ENCODE measurements at regions not wholly inside any gene's neighbourhood (a gene's known extent, or its start where the extent isn't known, plus 50 kb on each side); places are given as distances from the start of the nearest gene placed in this dataset.

DNA sequence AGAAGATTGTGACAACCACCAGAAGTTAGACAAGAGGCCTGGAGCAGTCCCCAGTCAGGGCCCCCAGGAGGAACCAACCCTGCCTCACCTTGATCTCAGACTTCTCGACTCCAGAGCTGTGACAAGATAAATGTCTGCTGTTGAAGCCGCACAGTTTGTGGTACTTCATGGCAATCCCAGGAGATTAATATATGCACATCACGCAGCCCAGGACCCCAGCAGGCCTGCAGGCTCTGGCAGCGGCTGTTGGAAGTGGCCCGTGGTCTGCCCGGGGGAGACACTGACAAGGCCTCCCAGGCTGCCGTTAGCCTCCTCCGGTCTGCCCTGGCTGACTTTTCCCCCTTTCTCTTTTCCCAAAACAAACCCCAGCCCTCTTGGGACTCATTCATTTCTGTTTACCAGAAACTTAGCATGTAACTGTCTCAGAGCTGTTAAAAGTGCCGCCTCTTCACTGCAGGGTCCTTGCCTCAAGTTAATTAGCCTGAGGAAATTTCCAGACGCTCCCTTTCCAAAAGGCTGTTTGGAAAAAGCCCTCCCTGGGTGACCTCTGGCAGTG lies 183.5 kb upstream of the LYSMD4 start:
- Histone ChIP-seq H3F3A (ENCODE audit: insufficient read depth, low read length, poor library complexity, severe bottlenecking) (no peaks in the 10 kb centered on the region), H3K36me3 (ENCODE audit: insufficient read depth, low read length) (no peaks in the 10 kb centered on the region), H3K9me2 (ENCODE audit: insufficient read depth, low read length) (no peaks in the 10 kb centered on the region), H3K79me2 (replicated peaks; ENCODE audit: insufficient read depth, low read length) (no peaks in the 10 kb centered on the region), H3K9ac (ENCODE audit: low read length) (no peak overlapping the region), H2AFZ (ENCODE audit: low read depth, low read length) (no peak overlapping the region), H3K27me3 (ENCODE audit: insufficient read depth, low read depth, low read length) (no peaks in the 10 kb centered on the region), H3K4me3 (ENCODE audit: low read length) (no peak overlapping the region), H3K9me3 (ENCODE audit: low read length) (no peaks in the 10 kb centered on the region), H4K20me1 (ENCODE audit: insufficient read depth) (no peaks in the 10 kb centered on the region), H3K4me2 (ENCODE audit: low read length) (no peak overlapping the region), H3K27ac (ENCODE audit: low read length) (no peak overlapping the region)
- TF ChIP-seq EZH2 (IDR thresholded peaks at IDR 0.05; ENCODE audit: borderline replicate concordance, insufficient read depth, low read length, poor library complexity, severe bottlenecking) (no peak), EP300 (conservative IDR thresholded peaks at IDR 0.05; ENCODE audit: poor library complexity, severe bottlenecking) (no peak), RAD21 (conservative IDR thresholded peaks at IDR 0.05) (no peak), MXI1 (conservative IDR thresholded peaks at IDR 0.05; ENCODE audit: poor library complexity, severe bottlenecking) (no peak), SMC3 (conservative IDR thresholded peaks at IDR 0.05; ENCODE audit: poor library complexity) (no peak), POLR2AphosphoS5 (IDR thresholded peaks at IDR 0.05) (no peak), TAF1 (IDR thresholded peaks at IDR 0.05; ENCODE audit: low read depth) (no peak)
- TF ChIP-seq, protein P1, sequence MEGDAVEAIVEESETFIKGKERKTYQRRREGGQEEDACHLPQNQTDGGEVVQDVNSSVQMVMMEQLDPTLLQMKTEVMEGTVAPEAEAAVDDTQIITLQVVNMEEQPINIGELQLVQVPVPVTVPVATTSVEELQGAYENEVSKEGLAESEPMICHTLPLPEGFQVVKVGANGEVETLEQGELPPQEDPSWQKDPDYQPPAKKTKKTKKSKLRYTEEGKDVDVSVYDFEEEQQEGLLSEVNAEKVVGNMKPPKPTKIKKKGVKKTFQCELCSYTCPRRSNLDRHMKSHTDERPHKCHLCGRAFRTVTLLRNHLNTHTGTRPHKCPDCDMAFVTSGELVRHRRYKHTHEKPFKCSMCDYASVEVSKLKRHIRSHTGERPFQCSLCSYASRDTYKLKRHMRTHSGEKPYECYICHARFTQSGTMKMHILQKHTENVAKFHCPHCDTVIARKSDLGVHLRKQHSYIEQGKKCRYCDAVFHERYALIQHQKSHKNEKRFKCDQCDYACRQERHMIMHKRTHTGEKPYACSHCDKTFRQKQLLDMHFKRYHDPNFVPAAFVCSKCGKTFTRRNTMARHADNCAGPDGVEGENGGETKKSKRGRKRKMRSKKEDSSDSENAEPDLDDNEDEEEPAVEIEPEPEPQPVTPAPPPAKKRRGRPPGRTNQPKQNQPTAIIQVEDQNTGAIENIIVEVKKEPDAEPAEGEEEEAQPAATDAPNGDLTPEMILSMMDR (IDR thresholded peaks at IDR 0.05; ENCODE audit: poor library complexity, severe bottlenecking), result no peak
- TF ChIP-seq, protein P2, sequence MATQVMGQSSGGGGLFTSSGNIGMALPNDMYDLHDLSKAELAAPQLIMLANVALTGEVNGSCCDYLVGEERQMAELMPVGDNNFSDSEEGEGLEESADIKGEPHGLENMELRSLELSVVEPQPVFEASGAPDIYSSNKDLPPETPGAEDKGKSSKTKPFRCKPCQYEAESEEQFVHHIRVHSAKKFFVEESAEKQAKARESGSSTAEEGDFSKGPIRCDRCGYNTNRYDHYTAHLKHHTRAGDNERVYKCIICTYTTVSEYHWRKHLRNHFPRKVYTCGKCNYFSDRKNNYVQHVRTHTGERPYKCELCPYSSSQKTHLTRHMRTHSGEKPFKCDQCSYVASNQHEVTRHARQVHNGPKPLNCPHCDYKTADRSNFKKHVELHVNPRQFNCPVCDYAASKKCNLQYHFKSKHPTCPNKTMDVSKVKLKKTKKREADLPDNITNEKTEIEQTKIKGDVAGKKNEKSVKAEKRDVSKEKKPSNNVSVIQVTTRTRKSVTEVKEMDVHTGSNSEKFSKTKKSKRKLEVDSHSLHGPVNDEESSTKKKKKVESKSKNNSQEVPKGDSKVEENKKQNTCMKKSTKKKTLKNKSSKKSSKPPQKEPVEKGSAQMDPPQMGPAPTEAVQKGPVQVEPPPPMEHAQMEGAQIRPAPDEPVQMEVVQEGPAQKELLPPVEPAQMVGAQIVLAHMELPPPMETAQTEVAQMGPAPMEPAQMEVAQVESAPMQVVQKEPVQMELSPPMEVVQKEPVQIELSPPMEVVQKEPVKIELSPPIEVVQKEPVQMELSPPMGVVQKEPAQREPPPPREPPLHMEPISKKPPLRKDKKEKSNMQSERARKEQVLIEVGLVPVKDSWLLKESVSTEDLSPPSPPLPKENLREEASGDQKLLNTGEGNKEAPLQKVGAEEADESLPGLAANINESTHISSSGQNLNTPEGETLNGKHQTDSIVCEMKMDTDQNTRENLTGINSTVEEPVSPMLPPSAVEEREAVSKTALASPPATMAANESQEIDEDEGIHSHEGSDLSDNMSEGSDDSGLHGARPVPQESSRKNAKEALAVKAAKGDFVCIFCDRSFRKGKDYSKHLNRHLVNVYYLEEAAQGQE (IDR thresholded peaks at IDR 0.05; ENCODE audit: borderline replicate concordance), result no peak

DNA sequence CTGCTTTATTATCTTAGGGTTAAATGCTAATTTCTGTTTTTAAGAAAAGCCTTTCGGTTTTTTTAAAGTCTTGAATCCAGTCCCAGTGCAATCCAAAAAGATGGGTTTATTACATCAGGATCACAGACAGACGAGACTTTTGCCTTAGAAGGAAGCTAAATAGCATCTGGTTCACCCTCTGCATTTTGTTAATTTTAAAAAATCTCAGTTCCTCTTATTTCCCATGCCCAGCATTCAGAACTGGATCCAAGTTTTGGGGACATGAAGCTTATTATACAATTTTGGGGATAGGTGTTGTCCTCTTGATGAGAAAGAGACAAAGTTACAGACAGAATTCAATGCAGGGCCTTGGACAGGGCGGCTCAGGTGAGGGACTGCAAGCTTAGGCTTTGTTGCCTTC lies 181.5 kb upstream of the LYSMD4 start:
- Histone ChIP-seq H3K9me2 (ENCODE audit: insufficient read depth, low read length) (no peaks in the 10 kb centered on the region), H3K4me3 (ENCODE audit: low read length) (no peak overlapping the region), H3K79me2 (replicated peaks; ENCODE audit: insufficient read depth, low read length) (no peaks in the 10 kb centered on the region), H3K27me3 (ENCODE audit: insufficient read depth, low read depth, low read length) (no peaks in the 10 kb centered on the region), H4K20me1 (ENCODE audit: insufficient read depth) (no peaks in the 10 kb centered on the region), H3F3A (ENCODE audit: insufficient read depth, low read length, poor library complexity, severe bottlenecking) (no peaks in the 10 kb centered on the region), H3K9me3 (ENCODE audit: low read length) (no peaks in the 10 kb centered on the region), H2AFZ (ENCODE audit: low read depth, low read length) (no peak overlapping the region), H3K36me3 (ENCODE audit: insufficient read depth, low read length) (no peaks in the 10 kb centered on the region), H3K27ac (ENCODE audit: low read length) (no peak overlapping the region), H3K4me2 (ENCODE audit: low read length) (no peak overlapping the region), H3K9ac (ENCODE audit: low read length) (no peak overlapping the region)
- no peak for TF ChIP-seq EZH2 (IDR thresholded peaks at IDR 0.05; ENCODE audit: borderline replicate concordance, insufficient read depth, low read length, poor library complexity, severe bottlenecking)
- TF ChIP-seq TAF1 (IDR thresholded peaks at IDR 0.05; ENCODE audit: low read depth), result no peak
- TF ChIP-seq MXI1 (conservative IDR thresholded peaks at IDR 0.05; ENCODE audit: poor library complexity, severe bottlenecking), result no peak
- no peak for TF ChIP-seq SMC3 (conservative IDR thresholded peaks at IDR 0.05; ENCODE audit: poor library complexity)
- TF ChIP-seq RAD21 (conservative IDR thresholded peaks at IDR 0.05), result no peak
- TF ChIP-seq EP300 (conservative IDR thresholded peaks at IDR 0.05; ENCODE audit: poor library complexity, severe bottlenecking), result no peak
- TF ChIP-seq, protein P1 (IDR thresholded peaks at IDR 0.05; ENCODE audit: poor library complexity, severe bottlenecking), result no peak
- TF ChIP-seq POLR2AphosphoS5 (IDR thresholded peaks at IDR 0.05), result no peak
- TF ChIP-seq, protein P2 (IDR thresholded peaks at IDR 0.05; ENCODE audit: borderline replicate concordance), result no peak
